Progenitor cell of endocrine pancreas (in vitro differentiated cells): ENCODE measurements at regions not wholly inside any gene's neighbourhood (a gene's known extent, or its start where the extent isn't known, plus 50 kb on each side); places are given as distances from the start of the nearest gene placed in this dataset.

ENCODE experiments used
- DNase-seq: peaks from one replicate; pipeline ENCODE4 v3.0.0; 2021; ENCODE audit warnings: low spot score; ENCODE audit not compliant: unreplicated experiment
- H3K27ac Mint-ChIP-seq: 2 replicates; pipeline ENCODE4 v1.8.0; 2021; ENCODE audit warnings: mild to moderate bottlenecking, moderate library complexity, mixed read lengths
- H3K27me3 Mint-ChIP-seq: 2 replicates; pipeline ENCODE4 v1.8.0; 2021; ENCODE audit warnings: mixed read lengths
- H3K36me3 Mint-ChIP-seq: 2 replicates; pipeline ENCODE4 v1.8.0; 2022; ENCODE audit warnings: mixed read lengths; ENCODE audit not compliant: insufficient read depth
- H3K4me1 Mint-ChIP-seq: 2 replicates; pipeline ENCODE4 v1.8.0; 2021; ENCODE audit warnings: low read depth, mixed read lengths
- H3K4me3 Mint-ChIP-seq: 2 replicates; pipeline ENCODE4 v1.8.0; 2021; ENCODE audit warnings: low read depth, mild to moderate bottlenecking, moderate library complexity, mixed read lengths
- H3K9me3 Mint-ChIP-seq: 2 replicates; pipeline ENCODE4 v1.8.0; 2021; ENCODE audit warnings: low read depth, mixed read lengths
- CTCF ChIP-seq: fragments of 200-600 bp; sonication (generic); IDR thresholded peaks from one replicate; pipeline ENCODE4 v1.5.0; 2021; ENCODE audit warnings: antibody characterized with exemption, mild to moderate bottlenecking; ENCODE audit not compliant: unreplicated experiment

DNA sequence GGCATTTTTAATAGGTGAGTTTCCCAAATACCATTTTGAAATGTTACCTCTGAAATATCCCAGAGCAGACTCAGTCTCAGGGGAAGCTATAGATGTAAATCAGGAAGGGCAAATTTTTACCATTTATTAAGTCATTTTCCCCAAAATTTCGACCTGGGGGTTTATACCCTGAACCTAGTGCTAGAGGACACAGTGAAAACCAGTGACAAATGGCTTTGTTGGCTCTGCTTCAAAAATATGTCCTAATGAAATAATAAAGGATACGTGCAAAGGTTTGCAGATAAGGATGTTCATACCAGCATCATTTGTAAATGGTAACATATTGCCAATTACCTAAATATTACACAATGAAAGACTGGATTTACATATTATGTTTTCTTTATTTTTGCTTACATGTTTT is 546.7 kb upstream of the ADAMTS9 start:
- TF ChIP-seq CTCF = no peak
- Mint-ChIP-seq H3K4me3 (no peak overlapping the region), H3K27me3 (no peaks in the 10 kb centered on the region), H3K27ac (no peak overlapping the region), H3K36me3 (no peaks in the 10 kb centered on the region), H3K4me1 (peaks cover 9% of the 10 kb centered on the region), H3K9me3 (peaks cover 5% of the 10 kb centered on the region)
- DNase-seq = no peak

- no peak overlapping the region for H3K27ac Mint-ChIP-seq
- peaks cover 5% of the 10 kb centered on the region for H3K9me3 Mint-ChIP-seq
- peaks cover 12% of the 10 kb centered on the region for H3K4me1 Mint-ChIP-seq
- no peak for TF ChIP-seq CTCF
- DNase-seq = no peak
- H3K36me3 Mint-ChIP-seq = no peaks in the 10 kb centered on the region
- H3K4me3 Mint-ChIP-seq = no peak overlapping the region
- H3K27me3 Mint-ChIP-seq = no peaks in the 10 kb centered on the region
Measured at GRCh38 chr3:65233561-65233960, 545.8 kb upstream of the ADAMTS9 start.

GRCh38 chr3:65231544-65231943 is 543.7 kb upstream of the ADAMTS9 start:
- H3K4me3 Mint-ChIP-seq = no peak overlapping the region
- H3K27ac Mint-ChIP-seq = no peak overlapping the region
- no peak for DNase-seq
- H3K27me3 Mint-ChIP-seq = no peaks in the 10 kb centered on the region
- peaks cover 12% of the 10 kb centered on the region for H3K4me1 Mint-ChIP-seq
- no peaks in the 10 kb centered on the region for H3K36me3 Mint-ChIP-seq
- no peak for TF ChIP-seq CTCF
- no peaks in the 10 kb centered on the region for H3K9me3 Mint-ChIP-seq

- no peaks in the 10 kb centered on the region for H3K9me3 Mint-ChIP-seq
- H3K4me3 Mint-ChIP-seq = no peak overlapping the region
- TF ChIP-seq CTCF = no peak
- H3K4me1 Mint-ChIP-seq = peaks cover 12% of the 10 kb centered on the region
- no peaks in the 10 kb centered on the region for H3K27me3 Mint-ChIP-seq
- no peak for DNase-seq
- H3K36me3 Mint-ChIP-seq = no peaks in the 10 kb centered on the region
- H3K27ac Mint-ChIP-seq = no peak overlapping the region
Measured at GRCh38 chr3:65230261-65231139, 542.7 kb upstream of the ADAMTS9 start.

DNA sequence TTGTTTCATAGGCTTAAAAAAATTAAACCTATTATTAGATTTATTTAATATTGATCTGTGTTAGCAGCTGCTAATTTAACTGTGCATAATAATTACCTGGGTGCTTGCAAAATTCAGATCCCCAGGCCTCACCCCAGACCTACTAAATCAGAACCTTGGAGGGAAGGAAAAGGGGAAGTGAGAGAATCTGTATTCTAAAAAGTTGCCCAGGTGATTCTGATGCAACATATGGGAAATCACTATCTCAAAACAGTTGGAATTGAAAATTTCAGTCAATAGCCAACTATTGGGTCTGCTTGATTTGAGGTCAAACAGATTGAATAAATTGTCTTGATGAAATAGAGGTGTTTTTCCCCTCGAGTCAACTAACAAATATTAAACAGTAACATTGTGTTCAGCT is 538.5 kb upstream of the ADAMTS9 start:
- Mint-ChIP-seq H3K4me3 (no peak overlapping the region), H3K9me3 (no peaks in the 10 kb centered on the region), H3K4me1 (peaks cover 12% of the 10 kb centered on the region), H3K27me3 (no peaks in the 10 kb centered on the region), H3K27ac (no peak overlapping the region), H3K36me3 (no peaks in the 10 kb centered on the region)
- no peak for TF ChIP-seq CTCF
- DNase-seq = no peak
